ENCODE measurements at regions not wholly inside any gene's neighbourhood (a gene's known extent, or its start where the extent isn't known, plus 50 kb on each side); places are given as distances from the start of the nearest gene placed in this dataset.

DNA sequence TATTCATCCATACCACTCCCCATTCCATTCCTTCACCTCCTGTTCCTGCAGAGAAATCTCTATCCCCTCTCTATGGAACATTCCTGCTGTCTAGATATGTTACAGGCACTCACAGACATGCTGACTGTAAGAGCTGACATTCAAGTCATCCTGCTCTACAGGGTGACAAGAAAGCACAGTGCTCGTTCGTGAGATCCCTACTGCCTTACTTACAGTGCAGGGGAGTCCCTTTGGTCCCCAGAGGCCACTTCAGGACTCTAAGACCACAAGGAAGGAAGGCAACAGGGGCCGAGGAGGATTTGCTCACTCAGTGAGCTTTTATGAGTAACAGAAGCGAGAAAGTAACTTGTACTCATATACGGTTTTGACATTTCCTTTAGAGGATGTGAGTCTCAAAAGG, 110.5 kb downstream of the GAS1 start:
- TF ChIP-seq, protein P1, sequence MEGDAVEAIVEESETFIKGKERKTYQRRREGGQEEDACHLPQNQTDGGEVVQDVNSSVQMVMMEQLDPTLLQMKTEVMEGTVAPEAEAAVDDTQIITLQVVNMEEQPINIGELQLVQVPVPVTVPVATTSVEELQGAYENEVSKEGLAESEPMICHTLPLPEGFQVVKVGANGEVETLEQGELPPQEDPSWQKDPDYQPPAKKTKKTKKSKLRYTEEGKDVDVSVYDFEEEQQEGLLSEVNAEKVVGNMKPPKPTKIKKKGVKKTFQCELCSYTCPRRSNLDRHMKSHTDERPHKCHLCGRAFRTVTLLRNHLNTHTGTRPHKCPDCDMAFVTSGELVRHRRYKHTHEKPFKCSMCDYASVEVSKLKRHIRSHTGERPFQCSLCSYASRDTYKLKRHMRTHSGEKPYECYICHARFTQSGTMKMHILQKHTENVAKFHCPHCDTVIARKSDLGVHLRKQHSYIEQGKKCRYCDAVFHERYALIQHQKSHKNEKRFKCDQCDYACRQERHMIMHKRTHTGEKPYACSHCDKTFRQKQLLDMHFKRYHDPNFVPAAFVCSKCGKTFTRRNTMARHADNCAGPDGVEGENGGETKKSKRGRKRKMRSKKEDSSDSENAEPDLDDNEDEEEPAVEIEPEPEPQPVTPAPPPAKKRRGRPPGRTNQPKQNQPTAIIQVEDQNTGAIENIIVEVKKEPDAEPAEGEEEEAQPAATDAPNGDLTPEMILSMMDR (conservative IDR thresholded peaks at IDR 0.05), result no peak
- no peak for TF ChIP-seq ZFX (IDR thresholded peaks at IDR 0.05)
